Activated T-helper 2 cell treated with anti-CD3 and anti-CD28 coated beads, Interferon-gamma antibody, Interleukin-2, Interleukin-4, amounts not matched to agents 10 μg/mL and 5 μg/mL and 100 μg/mL, durations not matched to agents 14 hours and 24 hours and 36 hours (primary cell): ENCODE measurements at regions not wholly inside any gene's neighbourhood (a gene's known extent, or its start where the extent isn't known, plus 50 kb on each side); places are given as distances from the start of the nearest gene placed in this dataset.

Source experiments
- DNase-seq: peaks from one replicate; pipeline ENCODE4 v3.0.0; 2021; ENCODE audit warnings: low spot score
- H3K27ac Mint-ChIP-seq: one replicate; pipeline ENCODE4 v1.8.0; 2021; ENCODE audit warnings: mixed read lengths
- H3K27me3 Mint-ChIP-seq: one replicate; pipeline ENCODE4 v1.8.0; 2021; ENCODE audit warnings: low read depth, mixed read lengths
- H3K36me3 Mint-ChIP-seq: one replicate; pipeline ENCODE4 v1.8.0; 2021; ENCODE audit warnings: low read depth, mixed read lengths
- H3K4me1 Mint-ChIP-seq: one replicate; pipeline ENCODE4 v1.8.0; 2021; ENCODE audit warnings: low read depth, mixed read lengths
- H3K4me3 Mint-ChIP-seq: one replicate; pipeline ENCODE4 v1.8.0; 2021; ENCODE audit warnings: low read depth, mild to moderate bottlenecking, moderate library complexity, mixed read lengths
- H3K9me3 Mint-ChIP-seq: one replicate; pipeline ENCODE4 v1.8.0; 2021; ENCODE audit warnings: mixed read lengths
- intact Hi-C: fragments of 100-400 bp; cut with micrococcal nuclease; formaldehyde crosslinking; loops from one replicate; pipeline ENCODE4 v1.15.1; 2023

- Mint-ChIP-seq H3K4me1 (no peaks in the 10 kb centered on the region), H3K27ac (no peak overlapping the region), H3K36me3 (no peaks in the 10 kb centered on the region), H3K27me3 (no peaks in the 10 kb centered on the region), H3K9me3 (peaks cover 13% of the 10 kb centered on the region), H3K4me3 (no peak overlapping the region)
- no peak for DNase-seq
- intact Hi-C loops: no loop called here
Measured at GRCh38 chr9:22893196-22893843, 446.7 kb downstream of the DMRTA1 start.

GRCh38 chr9:22898591-22898990, 452.0 kb downstream of the DMRTA1 start:
- Mint-ChIP-seq H3K4me3 (no peak overlapping the region), H3K27ac (no peak overlapping the region), H3K36me3 (no peaks in the 10 kb centered on the region), H3K4me1 (no peaks in the 10 kb centered on the region), H3K27me3 (no peaks in the 10 kb centered on the region), H3K9me3 (peaks cover 10% of the 10 kb centered on the region)
- intact Hi-C loops: no loop called here
- no peak for DNase-seq

- no peak overlapping the region for H3K27ac Mint-ChIP-seq
- DNase-seq: no peak
- peaks cover 20% of the 10 kb centered on the region for H3K9me3 Mint-ChIP-seq
- H3K27me3 Mint-ChIP-seq: no peaks in the 10 kb centered on the region
- no peak overlapping the region for H3K4me3 Mint-ChIP-seq
- H3K36me3 Mint-ChIP-seq: no peaks in the 10 kb centered on the region
- intact Hi-C loops: no loop called here
- H3K4me1 Mint-ChIP-seq: no peaks in the 10 kb centered on the region
Measured at GRCh38 chr9:22911632-22912031, 465.0 kb downstream of the DMRTA1 start.

DNA sequence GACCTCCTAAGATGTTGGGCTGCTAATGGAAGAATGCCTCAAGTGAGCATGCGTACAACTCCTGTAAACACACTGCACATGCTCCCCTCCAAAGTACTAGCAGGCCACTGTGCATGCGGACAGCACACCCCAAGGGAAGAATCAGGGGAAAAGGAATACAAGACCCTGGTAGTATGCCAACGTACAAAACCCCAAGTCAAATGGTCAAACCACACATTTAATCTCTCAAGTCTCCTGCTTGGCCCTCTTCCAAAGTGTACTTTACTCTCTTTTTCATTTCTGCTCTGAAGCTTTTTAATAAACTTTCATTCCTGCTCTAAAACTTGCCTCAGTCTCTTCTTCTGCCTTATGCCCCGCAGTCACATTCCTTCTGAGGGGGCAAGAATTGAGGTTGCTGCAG, 466.4 kb downstream of the DMRTA1 start:
- DNase-seq: no peak
- Mint-ChIP-seq H3K4me3 (no peak overlapping the region), H3K4me1 (no peaks in the 10 kb centered on the region), H3K27ac (no peak overlapping the region), H3K27me3 (no peaks in the 10 kb centered on the region), H3K36me3 (no peaks in the 10 kb centered on the region), H3K9me3 (peaks cover 19% of the 10 kb centered on the region)
- intact Hi-C loops: no loop called here

DNA sequence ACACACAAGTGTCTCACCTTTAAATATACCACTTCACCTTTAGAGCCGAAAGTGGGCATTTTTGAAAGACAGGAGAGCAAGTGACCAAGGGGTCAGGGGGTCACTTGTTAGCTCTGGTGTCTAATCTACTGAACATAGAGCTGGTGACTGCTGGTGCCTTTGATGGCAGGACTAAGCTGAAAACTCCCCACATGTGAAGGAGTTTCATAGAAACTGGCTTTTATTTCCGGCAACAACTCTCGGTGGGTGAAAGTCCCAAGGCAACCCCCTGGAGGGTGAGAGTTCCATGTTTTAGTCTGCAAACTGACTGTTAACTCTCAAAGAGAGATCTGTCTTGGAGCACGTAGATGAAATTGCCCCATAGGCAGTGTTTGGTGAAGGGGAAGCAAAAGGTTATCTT, 466.9 kb downstream of the DMRTA1 start:
- H3K9me3 Mint-ChIP-seq: peaks cover 21% of the 10 kb centered on the region
- no peaks in the 10 kb centered on the region for H3K36me3 Mint-ChIP-seq
- H3K27me3 Mint-ChIP-seq: no peaks in the 10 kb centered on the region
- H3K4me3 Mint-ChIP-seq: no peak overlapping the region
- intact Hi-C loops: no loop called here
- DNase-seq: no peak
- H3K27ac Mint-ChIP-seq: no peak overlapping the region
- no peaks in the 10 kb centered on the region for H3K4me1 Mint-ChIP-seq

DNA sequence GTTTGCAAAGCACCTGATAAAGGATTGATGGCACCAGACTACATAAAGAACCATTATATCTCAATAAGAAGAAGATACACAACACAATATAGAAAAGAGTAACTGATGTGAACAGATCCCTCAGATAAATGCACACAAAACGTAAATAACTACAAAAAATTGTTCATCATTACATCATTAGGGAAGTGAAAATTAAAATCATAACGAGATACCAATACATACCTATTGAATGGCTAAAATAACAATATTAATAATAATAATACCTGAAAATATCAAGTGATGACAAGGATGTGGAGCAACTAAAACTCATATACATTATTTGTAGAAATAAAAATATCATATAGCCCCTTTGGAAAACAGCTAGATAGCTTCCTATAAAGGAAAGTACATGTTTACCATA, 469.5 kb downstream of the DMRTA1 start:
- no peak overlapping the region for H3K27ac Mint-ChIP-seq
- peaks cover 23% of the 10 kb centered on the region for H3K9me3 Mint-ChIP-seq
- no peaks in the 10 kb centered on the region for H3K4me1 Mint-ChIP-seq
- DNase-seq: no peak
- H3K4me3 Mint-ChIP-seq: no peak overlapping the region
- no peaks in the 10 kb centered on the region for H3K27me3 Mint-ChIP-seq
- H3K36me3 Mint-ChIP-seq: no peaks in the 10 kb centered on the region
- intact Hi-C loops: no loop called here

DNA sequence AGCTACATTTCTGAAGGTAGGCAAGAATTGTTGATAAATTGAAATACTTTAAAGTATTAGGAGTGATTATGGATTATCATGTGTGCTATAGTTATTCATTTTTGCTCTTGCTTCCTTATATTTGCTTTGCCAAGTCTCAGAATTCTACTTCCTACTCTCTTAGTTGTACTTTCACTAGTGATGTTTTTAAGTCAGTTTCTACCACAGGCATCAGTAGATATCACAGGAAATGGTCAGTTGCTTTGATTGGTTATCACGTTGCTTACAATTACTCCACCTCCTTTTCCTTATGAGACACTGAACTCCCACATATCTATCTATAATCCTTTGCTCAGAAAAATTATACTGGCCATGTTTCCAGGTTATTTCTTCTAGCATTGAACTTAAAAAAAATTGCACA, 472.8 kb downstream of the DMRTA1 start:
- no peaks in the 10 kb centered on the region for H3K27me3 Mint-ChIP-seq
- DNase-seq: no peak
- no peaks in the 10 kb centered on the region for H3K36me3 Mint-ChIP-seq
- H3K4me3 Mint-ChIP-seq: no peak overlapping the region
- intact Hi-C loops: no loop called here
- H3K27ac Mint-ChIP-seq: no peak overlapping the region
- no peaks in the 10 kb centered on the region for H3K4me1 Mint-ChIP-seq
- peaks cover 19% of the 10 kb centered on the region for H3K9me3 Mint-ChIP-seq

DNA sequence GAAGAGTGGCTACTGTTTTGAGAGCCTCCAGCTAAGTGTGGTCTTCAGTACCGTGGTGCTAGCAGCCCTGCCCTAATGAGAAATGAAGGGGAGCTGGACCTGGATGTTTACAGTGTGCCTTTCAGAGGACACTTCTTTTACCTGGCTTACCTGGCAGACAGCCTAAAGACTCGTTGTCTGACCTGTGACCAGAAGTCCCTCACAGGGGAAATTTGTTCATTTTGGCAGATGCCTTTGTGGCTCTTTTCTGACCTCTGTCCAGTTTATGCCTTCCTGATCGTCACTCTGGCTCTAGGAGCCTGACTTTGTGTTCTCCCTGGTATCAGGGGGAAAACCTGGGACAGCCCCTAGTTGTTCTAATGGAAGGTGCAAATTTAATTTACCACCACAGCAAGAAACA, 475.1 kb downstream of the DMRTA1 start:
- DNase-seq: no peak
- intact Hi-C loops: no loop called here

GRCh38 chr9:22922222-22922621, 475.6 kb downstream of the DMRTA1 start:
- Mint-ChIP-seq H3K27ac (no peak overlapping the region), H3K4me1 (no peaks in the 10 kb centered on the region), H3K36me3 (no peaks in the 10 kb centered on the region), H3K4me3 (no peak overlapping the region), H3K27me3 (no peaks in the 10 kb centered on the region), H3K9me3 (peaks cover 37% of the 10 kb centered on the region)
- no peak for DNase-seq
- intact Hi-C loops: no loop called here

More for the DNA sequence above, 475.1 kb downstream of the DMRTA1 start:
- H3K36me3 Mint-ChIP-seq: no peaks in the 10 kb centered on the region
- H3K27me3 Mint-ChIP-seq: no peaks in the 10 kb centered on the region
- H3K4me1 Mint-ChIP-seq: no peaks in the 10 kb centered on the region
- peaks cover 32% of the 10 kb centered on the region for H3K9me3 Mint-ChIP-seq
- no peak overlapping the region for H3K4me3 Mint-ChIP-seq
- H3K27ac Mint-ChIP-seq: no peak overlapping the region

- H3K4me1 Mint-ChIP-seq: no peaks in the 10 kb centered on the region
- H3K27me3 Mint-ChIP-seq: no peaks in the 10 kb centered on the region
- H3K9me3 Mint-ChIP-seq: peaks cover 35% of the 10 kb centered on the region
- H3K36me3 Mint-ChIP-seq: no peaks in the 10 kb centered on the region
- H3K27ac Mint-ChIP-seq: no peak overlapping the region
- intact Hi-C loops: no loop called here
- no peak for DNase-seq
- H3K4me3 Mint-ChIP-seq: no peak overlapping the region
Measured at GRCh38 chr9:22954550-22954949, 507.9 kb downstream of the DMRTA1 start.

DNA sequence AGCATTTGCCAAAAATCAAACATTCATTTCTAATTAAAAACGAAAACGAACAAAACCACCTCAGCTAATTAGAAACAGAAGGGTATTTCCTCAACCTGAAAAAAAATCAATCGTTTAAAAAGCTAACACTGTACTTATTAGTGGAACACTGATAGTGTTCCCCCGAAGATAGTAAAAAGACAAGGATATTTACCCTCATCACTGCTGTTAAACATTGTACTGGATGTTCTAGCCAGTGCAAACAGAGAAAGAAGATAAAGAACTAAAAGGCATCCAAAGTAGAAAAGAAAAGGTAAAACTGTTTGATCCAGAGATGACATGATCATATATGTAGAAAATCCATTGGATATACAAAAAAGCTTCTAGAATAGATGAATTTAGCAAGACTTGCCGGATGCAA, 508.3 kb downstream of the DMRTA1 start:
- intact Hi-C loops: no loop called here
- no peak overlapping the region for H3K27ac Mint-ChIP-seq

GRCh38 chr9:22969350-22969979, 522.8 kb downstream of the DMRTA1 start:
- Mint-ChIP-seq H3K27me3 (no peaks in the 10 kb centered on the region), H3K9me3 (peaks cover 24% of the 10 kb centered on the region), H3K36me3 (no peaks in the 10 kb centered on the region), H3K4me3 (no peak overlapping the region), H3K27ac (no peak overlapping the region), H3K4me1 (no peaks in the 10 kb centered on the region)
- intact Hi-C loops: no loop called here
- no peak for DNase-seq

More for the DNA sequence above, 508.3 kb downstream of the DMRTA1 start:
- H3K27me3 Mint-ChIP-seq: no peaks in the 10 kb centered on the region
- H3K4me3 Mint-ChIP-seq: no peak overlapping the region
- no peaks in the 10 kb centered on the region for H3K4me1 Mint-ChIP-seq
- no peak for DNase-seq
- peaks cover 38% of the 10 kb centered on the region for H3K9me3 Mint-ChIP-seq
- H3K36me3 Mint-ChIP-seq: no peaks in the 10 kb centered on the region

- Mint-ChIP-seq H3K27me3 (no peaks in the 10 kb centered on the region), H3K9me3 (peaks cover 27% of the 10 kb centered on the region), H3K4me1 (no peaks in the 10 kb centered on the region), H3K4me3 (no peak overlapping the region), H3K27ac (no peak overlapping the region), H3K36me3 (no peaks in the 10 kb centered on the region)
- intact Hi-C loops: no loop called here
- no peak for DNase-seq
Measured at GRCh38 chr9:22970434-22970975, 523.9 kb downstream of the DMRTA1 start.
